PFSK-1 (cell line): ENCODE measurements at regions not wholly inside any gene's neighbourhood (a gene's known extent, or its start where the extent isn't known, plus 50 kb on each side); places are given as distances from the start of the nearest gene placed in this dataset.

Source experiments
- POLR2AphosphoS5 ChIP-seq: IDR thresholded peaks from 2 replicates; pipeline ENCODE4 v1.6.1; 2012; ENCODE audit warnings: low read depth, mild to moderate bottlenecking, control low read depth, low read length, moderate library complexity
- SIN3A ChIP-seq: IDR thresholded peaks from 2 replicates; pipeline ENCODE4 v1.6.1; 2012; ENCODE audit warnings: mild to moderate bottlenecking, low read length, moderate library complexity, borderline replicate concordance; ENCODE audit not compliant: insufficient read depth
- TAF1 ChIP-seq: IDR thresholded peaks from 2 replicates; pipeline ENCODE4 v1.6.1; 2012; ENCODE audit warnings: low read length, control low read depth, borderline replicate concordance; ENCODE audit not compliant: insufficient read depth
- TF ChIP-seq, protein P1 (sequence below), 2 experiments: IDR thresholded peaks; 2 replicates each; pipeline versions ENCODE4 v1.6.1 to v1.8.0; 2011 to 2012; ENCODE audit warnings: low read depth in 2 of 2, low read length in 2 of 2, control low read depth in 1 of 2, inconsistent platforms in 1 of 2, mild to moderate bottlenecking in 1 of 2, moderate library complexity in 1 of 2; ENCODE audit not compliant: insufficient read depth in 1 of 2

DNA sequence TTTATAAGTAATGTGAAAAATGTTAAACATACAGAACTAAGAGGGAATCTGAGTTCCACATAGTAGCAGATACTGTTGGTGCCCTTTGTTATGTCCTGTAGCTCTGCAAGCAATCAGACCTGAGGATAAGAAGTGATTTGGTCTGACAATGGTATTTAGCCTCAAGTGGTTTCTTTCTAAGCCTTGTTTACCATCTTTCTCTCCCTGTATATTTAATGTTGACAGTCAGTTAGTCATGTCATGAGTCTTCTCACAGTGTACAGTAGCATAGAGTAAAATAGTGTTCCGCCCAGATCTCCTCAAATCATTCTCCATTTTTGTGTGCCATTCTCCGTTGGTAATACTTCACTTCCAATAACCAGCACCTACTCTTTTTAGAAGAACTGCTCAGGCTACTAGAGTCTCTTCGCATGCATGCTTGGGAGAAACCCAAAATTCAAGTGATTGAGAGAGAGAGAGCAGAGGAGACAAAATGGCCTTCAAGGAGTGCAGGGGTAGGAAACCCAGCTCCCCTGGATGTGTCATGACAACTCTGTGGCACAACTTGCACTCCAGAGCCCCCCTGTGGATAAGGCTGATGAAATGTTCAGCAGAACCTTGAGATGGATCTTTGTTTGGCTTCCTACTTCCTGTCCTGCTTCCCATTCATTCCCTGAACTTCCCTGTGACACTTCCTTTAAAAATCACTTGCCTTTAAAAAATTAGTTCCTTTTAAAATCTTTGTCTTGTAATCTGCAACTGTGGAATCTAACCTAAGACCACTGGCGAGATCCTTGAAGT lies 129.2 kb upstream of the FST start:
- TF ChIP-seq, protein P1, sequence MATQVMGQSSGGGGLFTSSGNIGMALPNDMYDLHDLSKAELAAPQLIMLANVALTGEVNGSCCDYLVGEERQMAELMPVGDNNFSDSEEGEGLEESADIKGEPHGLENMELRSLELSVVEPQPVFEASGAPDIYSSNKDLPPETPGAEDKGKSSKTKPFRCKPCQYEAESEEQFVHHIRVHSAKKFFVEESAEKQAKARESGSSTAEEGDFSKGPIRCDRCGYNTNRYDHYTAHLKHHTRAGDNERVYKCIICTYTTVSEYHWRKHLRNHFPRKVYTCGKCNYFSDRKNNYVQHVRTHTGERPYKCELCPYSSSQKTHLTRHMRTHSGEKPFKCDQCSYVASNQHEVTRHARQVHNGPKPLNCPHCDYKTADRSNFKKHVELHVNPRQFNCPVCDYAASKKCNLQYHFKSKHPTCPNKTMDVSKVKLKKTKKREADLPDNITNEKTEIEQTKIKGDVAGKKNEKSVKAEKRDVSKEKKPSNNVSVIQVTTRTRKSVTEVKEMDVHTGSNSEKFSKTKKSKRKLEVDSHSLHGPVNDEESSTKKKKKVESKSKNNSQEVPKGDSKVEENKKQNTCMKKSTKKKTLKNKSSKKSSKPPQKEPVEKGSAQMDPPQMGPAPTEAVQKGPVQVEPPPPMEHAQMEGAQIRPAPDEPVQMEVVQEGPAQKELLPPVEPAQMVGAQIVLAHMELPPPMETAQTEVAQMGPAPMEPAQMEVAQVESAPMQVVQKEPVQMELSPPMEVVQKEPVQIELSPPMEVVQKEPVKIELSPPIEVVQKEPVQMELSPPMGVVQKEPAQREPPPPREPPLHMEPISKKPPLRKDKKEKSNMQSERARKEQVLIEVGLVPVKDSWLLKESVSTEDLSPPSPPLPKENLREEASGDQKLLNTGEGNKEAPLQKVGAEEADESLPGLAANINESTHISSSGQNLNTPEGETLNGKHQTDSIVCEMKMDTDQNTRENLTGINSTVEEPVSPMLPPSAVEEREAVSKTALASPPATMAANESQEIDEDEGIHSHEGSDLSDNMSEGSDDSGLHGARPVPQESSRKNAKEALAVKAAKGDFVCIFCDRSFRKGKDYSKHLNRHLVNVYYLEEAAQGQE (IDR thresholded peaks at IDR 0.05; ENCODE audit: insufficient read depth in 1 of 2, low read depth in 2 of 2, low read length in 2 of 2): no peak
- TF ChIP-seq TAF1: no peak
- no peak for TF ChIP-seq SIN3A
- no peak for TF ChIP-seq POLR2AphosphoS5
